K562 (cell line): ENCODE measurements at regions not wholly inside any gene's neighbourhood (a gene's known extent, or its start where the extent isn't known, plus 50 kb on each side); places are given as distances from the start of the nearest gene placed in this dataset.

Experiments used
- ATAC-seq: fragments of 200-7000 bp; cut with Tn5 transposase; 3 replicates; pipeline ENCODE4 v1.9.1; 2020; ENCODE audit warnings: moderate library complexity
- BruUV-seq: library from RNA; stranded (reverse); fragments of 400-500 nt; replicated peaks from 2 replicates; lab custom pipeline; 2021; lab: Mats Ljungman, UMichigan
- CTCF ChIA-PET: fragments of 300-600 bp; formaldehyde crosslinking; extraction: SDS; loops from one replicate; lab custom pipeline; 2021; ENCODE audit warnings: low intra/inter-chr PET ratio; lab: Yijun Ruan, JAX
- POLR2A ChIA-PET: fragments of 300-600, 350-650 bp; sonication (Branson Sonifier 250); formaldehyde crosslinking; extraction: SDS; loops from one replicate; lab custom pipeline; 2021; ENCODE audit warnings: antibody characterized with exemption, inconsistent platforms; lab: Yijun Ruan, JAX
- DNase-seq, 4 experiments: peaks; one replicate each; pipeline versions ENCODE4 v3.0.0 to v3.0.0-alpha.2; 2011 to 2018; ENCODE audit warnings: low spot score in 3 of 4, mixed read lengths in 3 of 4; ENCODE audit errors: extremely low read depth in 1 of 4
- FAIRE-seq: peaks from 2 replicates; lab custom pipeline; 2011; peaks lifted over from hg19 to GRCh38; lab: Jason Lieb, UNC
- H2AFZ ChIP-seq: 2 replicates; pipeline ENCODE4 v1.6.0; 2011; ENCODE audit warnings: low read depth, low read length, control low read depth, inconsistent platforms
- H3K27ac ChIP-seq: fragments of 200-600 bp; 3 replicates; pipeline ENCODE4 v1.8.0; 2011; ENCODE audit warnings: low read depth, mild to moderate bottlenecking, control low read depth, inconsistent platforms, low read length, moderate library complexity, mixed read lengths; ENCODE audit errors: extremely low read depth
- H3K27me3 ChIP-seq, 2 experiments: fragments of 300-600 bp in 1 of 2; 2 replicates in 1 of 2; 3 replicates in 1 of 2; pipeline versions ENCODE4 v1.6.0 to v1.8.0; 2011; ENCODE audit warnings: inconsistent platforms in 2 of 2, low read length in 2 of 2, mild to moderate bottlenecking in 1 of 2, mixed read lengths in 1 of 2, moderate library complexity in 1 of 2; ENCODE audit not compliant: control insufficient read depth in 2 of 2, insufficient read depth in 2 of 2
- H3K36me3 ChIP-seq: fragments of 300-600 bp; 3 replicates; pipeline ENCODE4 v1.8.0; 2011; ENCODE audit warnings: mild to moderate bottlenecking, low read length, inconsistent platforms; ENCODE audit not compliant: control insufficient read depth, insufficient read depth
- H3K4me1 ChIP-seq, 2 experiments: fragments of 200-600 bp in 1 of 2; replicated peaks in 1 of 2; 2 replicates in 1 of 2; 3 replicates in 1 of 2; pipeline versions ENCODE4 v1.5.1 to v1.8.0; 2011; ENCODE audit warnings: inconsistent platforms in 2 of 2, low read length in 2 of 2, mild to moderate bottlenecking in 1 of 2, mixed read lengths in 1 of 2, moderate library complexity in 1 of 2; ENCODE audit not compliant: control insufficient read depth in 2 of 2, insufficient read depth in 2 of 2
- H3K4me2 ChIP-seq: 2 replicates; pipeline ENCODE4 v1.6.1; 2011; ENCODE audit warnings: low read length, control low read depth, inconsistent platforms, mixed read lengths; ENCODE audit not compliant: insufficient read depth
- H3K4me3 ChIP-seq: fragments of 200-600 bp; sonication (generic), shearing (Covaris generic); 2 replicates; pipeline ENCODE4 v1.5.1; 2016; ENCODE audit warnings: control low read depth, inconsistent platforms
- H3K79me2 ChIP-seq: fragments of 200-600 bp; 3 replicates; pipeline ENCODE4 v1.8.0; 2011; ENCODE audit warnings: low read length, inconsistent platforms; ENCODE audit not compliant: control insufficient read depth, insufficient read depth
- H3K9ac ChIP-seq, 2 experiments: 2 replicates each; pipeline versions ENCODE4 v1.6.0 to v1.6.1; 2011; ENCODE audit warnings: low read depth in 2 of 2, low read length in 2 of 2, control low read depth in 1 of 2, inconsistent platforms in 1 of 2, mild to moderate bottlenecking in 1 of 2, mixed read lengths in 1 of 2; ENCODE audit not compliant: insufficient read depth in 1 of 2
- H3K9me1 ChIP-seq: one replicate; pipeline ENCODE4 v1.6.0; 2011; ENCODE audit warnings: inconsistent platforms, mild to moderate bottlenecking, low read length, moderate library complexity; ENCODE audit not compliant: control insufficient read depth, insufficient read depth
- H3K9me3 ChIP-seq: replicated peaks from 2 replicates; pipeline ENCODE4 v1.5.1; 2011; ENCODE audit warnings: low read depth, low read length, inconsistent platforms; ENCODE audit not compliant: control insufficient read depth, insufficient read depth
- H4K20me1 ChIP-seq: replicated peaks from 2 replicates; pipeline ENCODE4 v1.6.1; 2011; ENCODE audit warnings: low read length, inconsistent platforms, mixed read lengths; ENCODE audit not compliant: control insufficient read depth, insufficient read depth
- CC2D1A ChIP-seq: fragments of 450-650 bp; IDR thresholded peaks from 2 replicates; pipeline ENCODE4 v1.6.1; 2017; ENCODE audit warnings: mild to moderate bottlenecking
- HMGN3 ChIP-seq: IDR thresholded peaks from 2 replicates; pipeline ENCODE4 v1.6.1; 2011; ENCODE audit warnings: borderline replicate concordance, low read depth, mild to moderate bottlenecking, mixed read lengths, low read length; ENCODE audit not compliant: insufficient read length; ENCODE audit errors: extremely low read depth
- MEF2D ChIP-seq: conservative IDR thresholded peaks from 2 replicates; pipeline ENCODE4 v1.6.1; 2016; ENCODE audit warnings: low read depth, missing genetic modification characterization, missing compliant biosample characterization
- WGBS: fragments of 100-300 bp; shearing (Covaris generic); methylation state at CpG from one replicate; pipeline ENCODE4 v1.1.6; 2016; ENCODE audit warnings: low coverage, mixed read lengths; ENCODE audit not compliant: insufficient coverage; ENCODE audit errors: missing lambda C conversion rate; 5-methylcytosine and 5-hydroxymethylcytosine counted together
- in situ Hi-C: fragments of 300-500 bp; cut with MboI; formaldehyde crosslinking; loops from 4 replicates; pipeline ENCODE4 v1.15.0; 2018; ENCODE audit warnings: inconsistent platforms, mixed read lengths
- intact Hi-C: fragments of 100-400 bp; cut with micrococcal nuclease; formaldehyde crosslinking; loops from 2 replicates; pipeline ENCODE4 v1.14.2; 2022
- TF ChIP-seq, protein P1 (sequence below): IDR thresholded peaks from 2 replicates; pipeline ENCODE4 v1.6.1; 2011; ENCODE audit not compliant: insufficient read length; ENCODE audit errors: extremely low read depth
- TF ChIP-seq, protein P2 (sequence below): sonication (generic); formaldehyde crosslinking; IDR thresholded peaks from 2 replicates; pipeline ENCODE4 v1.8.1; 2023; ENCODE audit warnings: missing genetic modification reagents, mild to moderate bottlenecking, borderline replicate concordance

DNA sequence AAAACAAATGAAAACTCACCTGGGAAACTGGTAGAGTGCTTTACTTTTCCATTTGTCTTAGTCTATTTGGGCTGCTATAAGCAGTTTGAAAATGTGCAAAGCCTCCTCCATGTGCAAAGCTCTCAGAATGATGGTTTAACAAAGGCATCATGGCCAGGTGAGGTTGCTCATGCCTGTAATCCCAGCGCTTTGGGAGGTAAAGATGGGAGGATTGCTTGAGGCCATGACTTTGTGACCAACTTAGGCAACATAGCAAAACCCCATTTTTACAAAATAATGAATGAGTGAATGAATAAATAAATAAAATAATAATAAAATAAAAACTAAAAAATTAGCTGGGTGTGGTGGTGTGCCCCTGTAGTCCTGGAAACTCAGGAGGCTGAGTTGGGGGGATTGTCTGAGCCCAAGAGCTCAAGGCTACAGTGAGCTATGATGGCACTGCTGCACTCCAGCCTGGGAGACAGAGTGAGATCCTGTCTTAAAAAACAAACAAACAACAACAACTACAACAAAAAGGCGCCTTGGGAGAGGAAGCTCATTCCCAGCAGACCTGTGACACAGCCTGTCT lies 71.8 kb downstream of the MYCN start:
- ChIA-PET CTCF (no interaction called here), POLR2A (interaction anchor here (1.0 kb wide), 1 partner anchor 11 kb away, joined by 3 read pairs; no protein-coding TSS in a partner anchor)
- in situ Hi-C loops: no loop called here
- DNase-seq: no peak
- TF ChIP-seq CC2D1A (no peak), HMGN3 (no peak), MEF2D (tag) (no peak)
- TF ChIP-seq, protein P1, sequence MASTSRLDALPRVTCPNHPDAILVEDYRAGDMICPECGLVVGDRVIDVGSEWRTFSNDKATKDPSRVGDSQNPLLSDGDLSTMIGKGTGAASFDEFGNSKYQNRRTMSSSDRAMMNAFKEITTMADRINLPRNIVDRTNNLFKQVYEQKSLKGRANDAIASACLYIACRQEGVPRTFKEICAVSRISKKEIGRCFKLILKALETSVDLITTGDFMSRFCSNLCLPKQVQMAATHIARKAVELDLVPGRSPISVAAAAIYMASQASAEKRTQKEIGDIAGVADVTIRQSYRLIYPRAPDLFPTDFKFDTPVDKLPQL: no peak
- 0% methylated on average over 2 of the region's 2 CpGs for WGBS
- intact Hi-C loops: no loop called here
- no peak overlapping the region for H2AFZ ChIP-seq
- no TSS peak for BruUV-seq
- H3K4me2 ChIP-seq: no peak overlapping the region
- no peaks in the 10 kb centered on the region for H3K9me3 ChIP-seq
- H3K9me1 ChIP-seq: no peaks in the 10 kb centered on the region
- no peak for FAIRE-seq
- H3K4me1 ChIP-seq: no peaks in the 10 kb centered on the region
- no peaks in the 10 kb centered on the region for H3K36me3 ChIP-seq
- ATAC-seq: no peak
- H3K79me2 ChIP-seq: no peaks in the 10 kb centered on the region
- peaks cover 4 to 26% of the 10 kb centered on the region in 2 experiments; a peak in 4 of 5 replicates for H3K27me3 ChIP-seq
- H3K9ac ChIP-seq: no peak overlapping the region
- H4K20me1 ChIP-seq: no peaks in the 10 kb centered on the region
- H3K4me3 ChIP-seq: no peak overlapping the region
- H3K27ac ChIP-seq: no peak overlapping the region

DNA sequence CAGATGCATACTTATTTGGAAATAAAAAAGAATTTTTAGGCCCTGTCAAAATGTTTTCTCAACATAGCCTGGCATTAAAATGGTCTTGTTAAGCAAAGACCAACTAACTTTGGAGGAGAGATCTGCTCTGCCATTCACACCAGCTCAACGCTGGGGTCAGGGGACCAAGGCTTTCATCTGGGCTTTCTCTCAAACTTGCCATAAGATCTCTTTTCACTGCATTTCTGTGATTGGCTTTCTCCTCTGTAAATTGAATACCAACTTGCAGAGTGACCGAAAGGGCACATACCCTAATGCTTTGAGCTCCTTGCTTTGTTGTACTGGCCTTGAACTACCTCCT lies 71.2 kb downstream of the MYCN start:
- DNase-seq: no peak
- Histone ChIP-seq H3K9me1 (no peaks in the 10 kb centered on the region), H3K4me3 (no peak overlapping the region), H3K27ac (no peak overlapping the region), H4K20me1 (no peaks in the 10 kb centered on the region), H3K9ac (no peak overlapping the region), H2AFZ (no peak overlapping the region), H3K9me3 (no peaks in the 10 kb centered on the region), H3K4me1 (no peaks in the 10 kb centered on the region), H3K79me2 (no peaks in the 10 kb centered on the region), H3K4me2 (no peak overlapping the region), H3K36me3 (no peaks in the 10 kb centered on the region), H3K27me3 (peaks cover 4 to 26% of the 10 kb centered on the region in 2 experiments; a peak in 4 of 5 replicates)
- no peak for FAIRE-seq
- in situ Hi-C loops (no loop called here), intact Hi-C loops (no loop called here)
- ChIA-PET CTCF (no interaction called here), POLR2A (interaction anchor here (0.7 to 1.0 kb wide), 2 partner anchors 9 to 11 kb away, joined by 3 read pairs; no protein-coding TSS in a partner anchor)
- no peak for ATAC-seq
- TF ChIP-seq, protein P2, sequence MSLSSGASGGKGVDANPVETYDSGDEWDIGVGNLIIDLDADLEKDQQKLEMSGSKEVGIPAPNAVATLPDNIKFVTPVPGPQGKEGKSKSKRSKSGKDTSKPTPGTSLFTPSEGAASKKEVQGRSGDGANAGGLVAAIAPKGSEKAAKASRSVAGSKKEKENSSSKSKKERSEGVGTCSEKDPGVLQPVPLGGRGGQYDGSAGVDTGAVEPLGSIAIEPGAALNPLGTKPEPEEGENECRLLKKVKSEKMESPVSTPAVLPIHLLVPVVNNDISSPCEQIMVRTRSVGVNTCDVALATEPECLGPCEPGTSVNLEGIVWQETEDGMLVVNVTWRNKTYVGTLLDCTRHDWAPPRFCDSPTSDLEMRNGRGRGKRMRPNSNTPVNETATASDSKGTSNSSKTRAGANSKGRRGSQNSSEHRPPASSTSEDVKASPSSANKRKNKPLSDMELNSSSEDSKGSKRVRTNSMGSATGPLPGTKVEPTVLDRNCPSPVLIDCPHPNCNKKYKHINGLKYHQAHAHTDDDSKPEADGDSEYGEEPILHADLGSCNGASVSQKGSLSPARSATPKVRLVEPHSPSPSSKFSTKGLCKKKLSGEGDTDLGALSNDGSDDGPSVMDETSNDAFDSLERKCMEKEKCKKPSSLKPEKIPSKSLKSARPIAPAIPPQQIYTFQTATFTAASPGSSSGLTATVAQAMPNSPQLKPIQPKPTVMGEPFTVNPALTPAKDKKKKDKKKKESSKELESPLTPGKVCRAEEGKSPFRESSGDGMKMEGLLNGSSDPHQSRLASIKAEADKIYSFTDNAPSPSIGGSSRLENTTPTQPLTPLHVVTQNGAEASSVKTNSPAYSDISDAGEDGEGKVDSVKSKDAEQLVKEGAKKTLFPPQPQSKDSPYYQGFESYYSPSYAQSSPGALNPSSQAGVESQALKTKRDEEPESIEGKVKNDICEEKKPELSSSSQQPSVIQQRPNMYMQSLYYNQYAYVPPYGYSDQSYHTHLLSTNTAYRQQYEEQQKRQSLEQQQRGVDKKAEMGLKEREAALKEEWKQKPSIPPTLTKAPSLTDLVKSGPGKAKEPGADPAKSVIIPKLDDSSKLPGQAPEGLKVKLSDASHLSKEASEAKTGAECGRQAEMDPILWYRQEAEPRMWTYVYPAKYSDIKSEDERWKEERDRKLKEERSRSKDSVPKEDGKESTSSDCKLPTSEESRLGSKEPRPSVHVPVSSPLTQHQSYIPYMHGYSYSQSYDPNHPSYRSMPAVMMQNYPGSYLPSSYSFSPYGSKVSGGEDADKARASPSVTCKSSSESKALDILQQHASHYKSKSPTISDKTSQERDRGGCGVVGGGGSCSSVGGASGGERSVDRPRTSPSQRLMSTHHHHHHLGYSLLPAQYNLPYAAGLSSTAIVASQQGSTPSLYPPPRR (CRISPR knock-in tag): no peak
- no TSS peak for BruUV-seq
- 0% methylated on average over 2 of the region's 2 CpGs for WGBS
